SHP77 (cell line): ENCODE measurements at regions not wholly inside any gene's neighbourhood (a gene's known extent, or its start where the extent isn't known, plus 50 kb on each side); places are given as distances from the start of the nearest gene placed in this dataset.
"Not testable (repeated sequence)": the region's sequence is repeated elsewhere in the genome, so short reads cannot be mapped to it uniquely, and the experiment has no call there.

Experiments used
- DNase-seq, 2 experiments: peaks; one replicate each; lab custom pipeline; 2025; lab: John Stamatoyannopoulos, UW

DNA sequence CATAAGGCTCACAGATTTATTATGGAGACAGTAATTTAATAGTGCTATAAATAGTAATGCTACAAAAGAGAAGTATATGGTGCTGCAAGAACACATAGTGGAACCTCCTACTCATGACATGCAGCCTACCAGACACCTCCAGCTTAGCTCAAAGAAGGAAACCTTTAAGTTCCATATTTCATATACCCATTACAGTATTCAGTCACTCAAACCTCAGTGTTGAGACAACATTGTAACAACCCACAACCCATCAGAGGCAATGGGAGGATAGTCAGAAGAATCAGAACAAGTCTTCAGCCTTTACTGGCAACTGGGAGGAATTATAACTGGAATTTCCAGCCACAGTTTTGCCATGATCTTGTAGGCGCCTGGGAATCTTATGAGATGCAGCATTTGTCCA, 186.3 kb upstream of the VSTM2A start:
- DNase-seq: no peak

DNA sequence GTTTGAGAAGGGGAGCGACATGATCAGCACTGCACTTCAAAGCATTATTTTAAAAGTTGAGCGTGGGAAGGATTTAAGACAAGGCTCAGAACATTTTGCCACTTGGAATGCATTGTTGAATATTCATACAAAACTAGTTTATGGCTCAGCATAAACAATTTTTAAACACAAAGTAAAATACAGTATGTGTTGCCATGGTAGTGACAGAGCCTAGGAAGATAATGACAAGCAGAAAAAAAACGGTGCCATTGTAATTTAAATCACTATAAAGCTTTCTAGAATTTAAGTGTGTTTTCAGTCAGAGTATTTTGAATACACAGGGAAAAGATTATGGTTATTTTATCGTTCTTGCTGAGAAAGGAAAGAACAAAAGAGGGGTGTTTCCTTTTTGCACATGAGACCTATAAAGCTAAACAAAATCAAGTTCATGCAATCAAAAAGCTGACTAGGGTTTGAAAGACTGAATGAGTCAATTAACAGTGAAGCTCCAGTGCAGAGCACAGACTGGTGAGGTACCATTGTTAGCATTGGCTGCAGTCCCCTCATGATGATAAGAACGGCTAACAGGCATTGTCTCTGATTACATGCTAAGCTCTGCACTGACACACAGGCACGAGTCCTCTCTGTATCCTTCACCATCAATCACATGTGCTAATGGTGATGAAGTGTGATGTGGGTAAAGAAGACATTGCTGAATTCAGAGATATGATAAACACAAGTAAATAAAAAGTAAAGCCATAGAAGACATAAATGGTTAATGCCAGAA, 181.9 kb upstream of the VSTM2A start:
- no peak for DNase-seq

- no peak for DNase-seq
Observed at GRCh38 chr7:54390565-54390964, 151.6 kb upstream of the VSTM2A start.

DNA sequence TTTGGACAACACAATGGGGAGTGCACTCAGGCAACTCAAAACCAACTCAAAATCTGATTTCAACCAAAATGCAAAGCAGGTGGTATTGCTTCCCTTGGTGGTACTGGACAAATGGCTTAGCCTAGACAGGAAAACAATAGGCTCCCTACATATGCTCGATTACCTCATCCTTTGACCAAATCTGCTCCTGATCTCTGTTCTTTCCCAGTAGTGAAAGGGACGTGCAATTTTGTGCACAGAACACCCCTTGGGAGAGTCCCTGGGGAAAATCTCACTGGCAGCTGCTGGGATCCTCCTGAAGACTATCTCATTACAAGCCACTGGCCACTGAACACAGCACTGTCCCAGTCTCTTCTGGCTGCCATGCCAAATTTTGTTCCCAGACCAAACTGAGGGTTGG, 149.2 kb upstream of the VSTM2A start:
- DNase-seq: peak in 1 of 2 experiments; percentile 12

- peak; percentile 23 to 34 for DNase-seq
Observed at GRCh38 chr7:54394834-54395233, 147.3 kb upstream of the VSTM2A start.

- DNase-seq: peak in 1 of 2 experiments; percentile 18
Observed at GRCh38 chr7:54397836-54398612, 144.2 kb upstream of the VSTM2A start.

DNA sequence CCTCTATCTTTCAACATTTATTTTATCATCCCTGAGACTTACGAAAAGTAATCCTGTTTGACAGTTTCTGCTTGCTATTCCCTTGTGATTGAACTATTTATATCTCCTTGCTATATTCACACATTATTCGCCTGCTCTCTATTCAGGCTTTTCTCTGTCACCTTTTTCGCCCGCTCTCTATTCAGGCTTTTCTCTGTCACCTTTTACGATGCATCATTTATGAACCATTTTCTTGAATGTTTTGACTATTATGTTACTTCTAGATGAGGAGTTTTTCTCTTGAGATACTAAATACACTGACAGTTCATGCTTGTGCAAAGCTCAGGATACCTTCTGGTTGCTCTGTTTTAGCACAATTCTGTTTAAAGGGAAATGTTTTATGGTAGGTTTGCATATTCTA, 143.3 kb upstream of the VSTM2A start:
- DNase-seq: no peak

- no peak for DNase-seq
Observed at GRCh38 chr7:54409917-54410316, 132.3 kb upstream of the VSTM2A start.

DNA sequence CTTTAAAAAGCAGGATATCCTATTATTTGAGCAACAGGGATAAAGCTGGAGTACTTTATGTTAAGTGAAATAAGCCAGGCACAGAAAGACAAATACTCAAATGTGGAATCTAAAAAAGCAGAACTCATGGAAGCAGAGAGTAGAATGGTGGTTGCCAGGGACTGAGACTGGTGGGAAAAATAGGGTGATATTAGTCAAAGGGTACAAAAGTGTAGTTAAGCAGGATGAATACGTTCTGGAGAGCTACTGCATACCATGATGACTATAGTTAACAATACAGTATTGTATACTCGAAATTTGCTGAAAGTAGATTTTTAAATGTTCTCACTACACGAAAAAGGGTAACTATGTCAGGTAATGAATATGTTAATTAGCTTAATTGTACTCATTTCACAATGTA, 125.5 kb upstream of the VSTM2A start:
- no peak for DNase-seq

DNA sequence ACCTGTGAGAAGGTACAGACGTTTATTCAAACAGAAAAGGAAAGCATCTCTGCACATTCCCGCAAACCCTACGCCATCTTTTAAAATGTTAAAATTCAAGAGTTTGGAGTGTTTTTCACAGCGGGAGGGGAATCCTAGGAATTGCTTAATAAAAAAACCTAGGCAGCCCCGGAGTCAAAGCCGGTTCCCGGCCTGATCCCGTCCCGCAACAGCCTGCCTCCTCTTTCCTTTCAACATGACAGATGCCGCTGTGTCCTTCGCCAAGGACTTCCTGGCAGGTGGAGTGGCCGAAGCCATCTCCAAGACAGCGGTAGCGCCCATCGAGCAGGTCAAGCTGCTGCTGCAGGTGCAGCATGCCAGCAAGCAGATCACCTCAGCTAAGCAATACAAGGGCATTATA, 123.0 kb upstream of the VSTM2A start:
- no peak for DNase-seq

- DNase-seq: no peak
Observed at GRCh38 chr7:54426406-54426805, 115.8 kb upstream of the VSTM2A start.

DNA sequence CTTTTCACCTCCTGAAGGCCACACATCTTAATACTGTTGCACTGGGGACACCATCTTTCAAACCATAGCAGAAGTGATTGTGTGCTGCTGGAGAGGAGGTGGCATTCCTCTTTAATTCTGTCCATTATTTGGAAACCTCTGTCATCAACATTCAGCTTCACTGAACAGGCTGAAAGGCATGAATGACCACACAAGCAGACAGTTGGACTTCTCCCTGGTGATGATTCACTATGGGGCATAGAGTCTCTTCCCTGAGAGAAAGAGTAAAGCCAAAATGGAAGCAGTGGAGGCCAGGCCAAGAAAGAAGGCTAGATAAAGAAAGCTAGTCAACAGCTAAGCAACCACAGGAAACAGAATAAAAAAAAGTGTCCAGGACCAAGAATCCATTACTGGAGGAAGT, 113.1 kb upstream of the VSTM2A start:
- DNase-seq: no peak

GRCh38 chr7:54439391-54439790, 102.8 kb upstream of the VSTM2A start:
- DNase-seq: no peak

- not testable (repeated sequence) for DNase-seq
Observed at GRCh38 chr7:54444046-54444686, 98.0 kb upstream of the VSTM2A start.

DNA sequence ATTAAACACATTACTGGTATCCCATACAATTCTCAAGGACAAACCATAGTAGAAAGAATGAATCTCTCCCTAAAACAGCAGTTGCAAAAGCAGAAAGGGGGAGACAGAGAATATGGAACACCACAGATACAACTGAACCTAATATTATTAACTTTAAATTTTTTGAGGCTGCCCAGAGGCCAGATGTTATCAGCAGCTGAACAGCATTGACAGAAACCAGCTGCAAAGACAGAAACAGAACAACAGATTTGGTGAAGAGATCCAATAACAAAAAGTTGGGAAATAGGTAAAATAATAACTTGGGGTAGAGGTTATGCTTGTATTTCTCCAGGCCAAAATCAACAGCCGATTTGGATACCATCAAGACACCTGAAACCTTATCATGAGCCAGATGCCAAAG, 89.0 kb upstream of the VSTM2A start:
- DNase-seq: not testable (repeated sequence)

GRCh38 chr7:54454700-54455099, 87.5 kb upstream of the VSTM2A start:
- not testable (repeated sequence) for DNase-seq

- DNase-seq: no peak
Observed at GRCh38 chr7:54465095-54465494, 77.1 kb upstream of the VSTM2A start.

DNA sequence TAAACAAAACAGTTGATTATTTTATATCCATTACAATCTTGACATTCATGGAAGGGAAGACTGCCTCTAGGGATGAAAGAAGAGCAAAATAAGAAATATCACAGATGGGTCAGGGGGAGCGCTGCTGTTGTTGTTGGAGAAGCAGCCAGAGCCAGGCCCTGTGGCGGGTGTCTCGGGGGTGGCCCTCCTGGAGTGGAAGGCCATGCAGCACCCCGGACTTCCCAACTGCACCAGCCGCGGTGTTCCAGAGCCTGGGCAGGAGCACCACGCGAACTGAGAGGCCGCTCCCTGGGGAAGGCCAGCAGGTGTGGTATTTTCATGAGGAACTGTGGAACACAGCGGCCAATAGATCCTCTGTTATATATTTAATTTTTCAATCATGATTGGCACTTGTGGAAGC, 72.4 kb upstream of the VSTM2A start:
- DNase-seq: no peak

- DNase-seq: no peak
Observed at GRCh38 chr7:54476609-54477008, 65.6 kb upstream of the VSTM2A start.

DNA sequence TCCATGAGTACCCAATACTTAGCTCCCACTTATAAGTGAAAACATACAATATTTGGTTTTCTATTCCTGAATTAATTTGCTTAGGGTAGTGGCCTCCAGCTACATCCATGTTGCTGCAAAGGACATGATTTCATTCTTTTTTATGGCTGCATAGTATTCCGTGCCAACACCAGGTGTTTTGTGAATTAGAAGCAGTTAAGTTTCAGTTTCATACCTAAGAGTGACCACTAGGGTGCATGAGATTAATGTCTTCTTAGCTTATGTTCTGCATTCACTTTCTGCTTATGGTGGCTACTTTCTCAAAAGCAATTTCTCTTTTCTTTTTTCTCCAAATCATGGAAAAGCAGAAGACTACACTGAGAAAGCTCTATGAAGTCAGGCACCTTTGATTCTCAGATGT, 65.1 kb upstream of the VSTM2A start:
- no peak for DNase-seq

DNA sequence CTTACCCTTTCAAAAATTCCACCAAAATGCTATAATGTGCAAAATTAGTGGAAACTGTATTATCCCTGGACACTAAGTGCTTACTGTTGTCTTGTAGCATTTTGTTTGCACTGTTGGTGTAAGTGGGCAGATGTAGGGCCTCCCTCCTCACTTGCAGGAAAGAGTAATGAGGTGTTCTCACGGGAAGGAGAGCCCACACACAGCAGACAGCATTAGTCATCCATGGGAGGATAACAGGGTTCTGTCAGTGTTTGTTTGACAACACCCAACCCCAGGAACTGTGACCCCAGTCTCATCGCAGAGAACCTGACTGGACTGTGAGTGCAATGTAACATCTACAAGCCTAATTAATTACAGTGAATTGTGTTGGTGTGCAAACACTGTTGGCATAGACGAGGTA, 58.7 kb upstream of the VSTM2A start:
- peak; percentile 88 to 92 for DNase-seq

GRCh38 chr7:54485044-54485443, 57.1 kb upstream of the VSTM2A start:
- DNase-seq: peak; percentile 59 to 66
